ENCODE measurements at regions not wholly inside any gene's neighbourhood (a gene's known extent, or its start where the extent isn't known, plus 50 kb on each side); places are given as distances from the start of the nearest gene placed in this dataset.

DNA sequence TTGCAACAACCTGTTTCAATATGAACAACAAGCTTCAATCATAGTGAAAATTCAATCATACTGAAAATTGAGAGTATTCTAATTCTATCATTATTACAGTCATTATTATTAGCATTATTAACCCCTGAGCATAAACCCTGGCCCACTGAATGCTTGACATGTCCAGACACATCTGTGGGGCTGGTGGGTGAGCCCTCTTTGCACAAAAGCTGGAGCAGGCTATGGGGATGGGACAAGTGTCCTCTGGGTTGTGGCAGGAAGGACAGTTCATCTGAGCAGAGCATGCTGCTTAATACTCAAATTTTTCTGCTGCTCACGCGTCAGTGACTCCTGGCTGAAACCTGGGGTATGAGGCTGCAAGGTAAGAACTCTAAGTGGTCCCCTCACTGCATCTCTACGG, 451.1 kb upstream of the POU3F3 start:
- TF ChIP-seq, protein P1, sequence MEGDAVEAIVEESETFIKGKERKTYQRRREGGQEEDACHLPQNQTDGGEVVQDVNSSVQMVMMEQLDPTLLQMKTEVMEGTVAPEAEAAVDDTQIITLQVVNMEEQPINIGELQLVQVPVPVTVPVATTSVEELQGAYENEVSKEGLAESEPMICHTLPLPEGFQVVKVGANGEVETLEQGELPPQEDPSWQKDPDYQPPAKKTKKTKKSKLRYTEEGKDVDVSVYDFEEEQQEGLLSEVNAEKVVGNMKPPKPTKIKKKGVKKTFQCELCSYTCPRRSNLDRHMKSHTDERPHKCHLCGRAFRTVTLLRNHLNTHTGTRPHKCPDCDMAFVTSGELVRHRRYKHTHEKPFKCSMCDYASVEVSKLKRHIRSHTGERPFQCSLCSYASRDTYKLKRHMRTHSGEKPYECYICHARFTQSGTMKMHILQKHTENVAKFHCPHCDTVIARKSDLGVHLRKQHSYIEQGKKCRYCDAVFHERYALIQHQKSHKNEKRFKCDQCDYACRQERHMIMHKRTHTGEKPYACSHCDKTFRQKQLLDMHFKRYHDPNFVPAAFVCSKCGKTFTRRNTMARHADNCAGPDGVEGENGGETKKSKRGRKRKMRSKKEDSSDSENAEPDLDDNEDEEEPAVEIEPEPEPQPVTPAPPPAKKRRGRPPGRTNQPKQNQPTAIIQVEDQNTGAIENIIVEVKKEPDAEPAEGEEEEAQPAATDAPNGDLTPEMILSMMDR (IDR thresholded peaks at IDR 0.05; ENCODE audit: low read length): no peak
- TF ChIP-seq EZH2phosphoT487 (IDR thresholded peaks at IDR 0.05; ENCODE audit: low read length): no peak
- no peak for TF ChIP-seq EZH2 (optimal IDR thresholded peaks at IDR 0.05; ENCODE audit: low read depth, low read length)

Data from MM.1S (cell line).